GM12873 (cell line): ENCODE measurements at regions not wholly inside any gene's neighbourhood (a gene's known extent, or its start where the extent isn't known, plus 50 kb on each side); places are given as distances from the start of the nearest gene placed in this dataset.
A peak's percentile ranks its signal among the peaks of the same experiment; 100 is the strongest.

ENCODE experiments used
- CTCF ChIP-seq: IDR thresholded peaks from 2 replicates; pipeline ENCODE4 v1.5.1; 2012; ENCODE audit warnings: low read depth, mild to moderate bottlenecking, moderate library complexity, low read length, control low read depth; ENCODE audit not compliant: insufficient read depth; ENCODE audit errors: missing control alignments

DNA sequence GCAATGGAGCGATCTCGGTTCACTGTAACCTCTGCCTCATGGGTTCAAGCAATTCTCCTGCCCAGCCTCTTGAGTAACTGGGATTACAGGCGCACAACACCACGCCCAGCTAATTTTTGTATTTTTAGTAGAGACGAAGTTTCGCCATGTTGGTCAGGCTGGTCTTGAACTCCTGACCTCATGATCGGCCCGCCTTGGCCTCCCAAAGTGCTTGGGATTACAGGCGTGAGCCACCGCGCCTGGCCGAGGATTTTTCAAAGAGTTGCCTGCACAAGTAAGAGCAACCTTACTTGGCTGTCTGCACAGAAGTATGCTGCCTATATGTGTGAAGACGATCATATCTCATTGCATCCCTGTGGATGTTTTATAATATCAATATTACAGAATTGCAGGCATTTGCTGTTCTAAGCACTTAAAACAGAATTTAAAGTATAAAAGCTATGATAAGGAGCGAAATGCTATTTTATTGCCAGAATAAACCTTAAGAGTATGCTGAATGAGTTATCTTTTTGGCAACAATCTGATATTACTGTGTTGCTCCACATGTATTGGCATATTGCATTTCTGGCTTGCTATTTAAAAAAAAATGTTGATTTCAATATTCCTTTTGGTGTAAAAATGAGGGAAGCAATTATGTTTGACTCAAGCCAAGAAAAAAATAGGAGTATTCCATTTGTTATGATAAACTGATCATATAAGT lies 379.4 kb upstream of the SEMA3D start:
- no peak for TF ChIP-seq CTCF

GRCh38 chr7:85565276-85565675 lies 378.4 kb upstream of the SEMA3D start:
- TF ChIP-seq CTCF, result no peak

- no peak for TF ChIP-seq CTCF
Measured at GRCh38 chr7:85564861-85565260, 378.0 kb upstream of the SEMA3D start.

DNA sequence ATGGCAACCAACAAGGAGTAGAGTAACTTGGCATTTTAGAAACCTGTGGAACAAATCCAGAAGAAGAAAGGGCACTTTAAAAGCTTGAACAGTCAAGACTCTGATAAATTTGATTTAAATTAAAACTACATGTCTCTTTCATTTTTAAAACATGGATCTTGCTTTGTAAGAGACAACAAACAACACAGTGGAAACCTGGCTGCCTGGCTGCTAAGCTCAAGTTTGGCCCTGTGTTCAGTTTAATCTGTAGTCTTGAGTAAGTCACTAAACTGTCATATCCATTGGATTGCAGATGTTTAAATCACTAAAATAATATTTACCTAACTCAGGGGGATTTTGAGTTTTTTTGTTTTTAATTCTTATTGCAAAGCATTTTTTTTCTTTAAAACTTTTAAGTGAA lies 374.9 kb upstream of the SEMA3D start:
- TF ChIP-seq CTCF, result no peak

DNA sequence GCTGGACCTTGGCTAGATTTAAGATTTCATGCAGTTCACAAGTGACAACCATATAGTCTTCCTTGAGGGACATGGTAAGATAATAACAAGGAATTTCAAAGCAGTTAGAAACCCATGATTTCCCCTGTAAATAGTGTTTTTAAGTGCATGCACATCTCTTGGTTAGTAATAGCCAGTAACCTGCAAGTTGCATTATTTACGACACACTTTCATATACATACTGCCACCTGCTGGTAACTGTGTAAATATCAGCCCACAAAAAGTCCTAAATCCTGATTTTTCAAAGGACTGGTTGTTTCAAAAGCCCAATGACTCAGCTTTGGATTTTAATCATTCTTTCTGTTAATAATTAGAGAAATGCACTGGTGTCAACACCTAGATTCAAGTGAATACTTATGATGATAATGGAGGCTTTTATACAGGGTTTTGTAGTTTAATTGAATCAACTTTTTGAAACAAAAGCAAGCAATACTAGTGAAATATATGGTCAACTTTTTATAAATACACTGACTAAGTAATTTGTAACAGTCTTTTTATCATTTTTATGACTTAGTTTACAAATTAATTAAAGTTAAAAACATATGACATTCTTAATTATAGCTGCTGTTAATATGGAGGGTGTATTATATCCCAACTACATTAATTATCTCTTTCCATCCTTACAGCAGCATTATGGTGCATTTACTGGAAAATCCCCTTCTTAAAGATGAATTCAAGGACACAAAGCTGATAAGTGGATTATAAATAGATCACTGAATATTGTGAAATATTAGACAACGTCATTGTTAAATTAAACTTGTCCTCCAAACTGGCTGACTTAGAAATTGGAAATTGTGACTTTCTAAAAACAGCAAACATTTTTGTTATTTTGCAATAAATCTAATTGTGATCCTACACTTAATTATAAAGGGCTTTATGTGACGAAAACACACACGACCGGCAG lies 367.7 kb upstream of the SEMA3D start:
- TF ChIP-seq CTCF, result peak; percentile 70

GRCh38 chr7:85535974-85536729 lies 349.3 kb upstream of the SEMA3D start:
- no peak for TF ChIP-seq CTCF

- TF ChIP-seq CTCF, result no peak
Measured at GRCh38 chr7:85529831-85530230, 343.0 kb upstream of the SEMA3D start.
